ENCODE measurements at regions not wholly inside any gene's neighbourhood (a gene's known extent, or its start where the extent isn't known, plus 50 kb on each side); places are given as distances from the start of the nearest gene placed in this dataset.

- Histone ChIP-seq H2AFZ (ENCODE audit: low read length) (no peak overlapping the region), H4K91ac (ENCODE audit: low read depth, low read length, poor library complexity) (no peak overlapping the region), H2BK12ac (ENCODE audit: low read length) (no peak overlapping the region), H3K9me3 (replicated peaks in 1 of 2; ENCODE audit: control insufficient read depth in 2 of 2, insufficient read depth in 1 of 2, low read depth in 1 of 2, low read length in 2 of 2) (no peaks in the 10 kb centered on the region), H4K8ac (ENCODE audit: low read depth, low read length) (no peak overlapping the region), H2AK5ac (ENCODE audit: low read depth, low read length) (no peak overlapping the region), H3K4me3 (ENCODE audit: low read length in 2 of 2) (no peak overlapping the region), H3K79me1 (ENCODE audit: low read depth, low read length) (no peaks in the 10 kb centered on the region), H3K4me1 (ENCODE audit: control insufficient read depth in 2 of 2, insufficient read depth in 1 of 2, low read depth in 1 of 2, low read length in 2 of 2) (no peaks in the 10 kb centered on the region), H3K14ac (ENCODE audit: low read length) (no peak overlapping the region), H3K23ac (ENCODE audit: low read depth, low read length, poor library complexity) (no peak overlapping the region), H3K9ac (ENCODE audit: low read depth, low read length, poor library complexity) (no peak overlapping the region), H3K27ac (replicated peaks; ENCODE audit: low read length) (no peak overlapping the region), H3K36me3 (replicated peaks in 1 of 2; ENCODE audit: control insufficient read depth in 2 of 2, insufficient read depth in 2 of 2, low read length in 2 of 2) (no peaks in the 10 kb centered on the region), H2BK15ac (ENCODE audit: low read length) (no peak overlapping the region), H3K4ac (ENCODE audit: low read length) (no peak overlapping the region), H2BK120ac (ENCODE audit: low read depth, low read length) (no peak overlapping the region), H3K18ac (ENCODE audit: low read length) (no peak overlapping the region), H3K27me3 (ENCODE audit: control insufficient read depth in 3 of 3, insufficient read depth in 3 of 3, low read depth in 1 of 3, low read length in 3 of 3) (no peaks in the 10 kb centered on the region), H3K4me2 (ENCODE audit: insufficient read depth, low read length, poor library complexity, severe bottlenecking) (no peak overlapping the region), H2BK5ac (ENCODE audit: low read length) (no peak overlapping the region)
- no peak for DNase-seq (ENCODE audit: low spot score)
- no CpG with 5 or more reads among the region's 4 CpGs for WGBS, 2 donors (ENCODE audit: extremely low coverage in 2 of 2, insufficient read length in 2 of 2, insufficient replicate concordance in 1 of 2)
These were observed 199.4 kb upstream of the UBE2E2 start for GRCh38 chr3:23003733-23004046.

DNA sequence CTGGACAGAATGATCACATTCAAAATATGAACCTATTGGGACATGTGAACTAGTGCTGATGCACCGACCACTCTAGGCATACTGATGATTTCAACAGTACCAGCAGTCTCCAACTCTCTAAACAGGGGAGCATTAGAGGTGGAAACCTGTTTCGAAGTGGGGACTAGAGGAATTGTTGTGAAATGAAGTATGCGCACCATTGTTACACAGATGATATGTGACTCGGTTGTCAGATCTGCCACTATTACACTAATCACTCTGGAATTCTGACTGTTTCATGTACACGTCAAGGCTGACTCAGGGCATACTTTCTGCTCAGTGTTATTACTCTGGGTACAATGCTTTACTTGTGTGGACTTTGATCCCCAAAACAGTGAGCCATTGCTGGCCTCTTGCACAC, 198.2 kb upstream of the UBE2E2 start:
- Histone ChIP-seq H3K14ac (ENCODE audit: low read length) (no peak overlapping the region), H3K4me1 (ENCODE audit: control insufficient read depth in 2 of 2, insufficient read depth in 1 of 2, low read depth in 1 of 2, low read length in 2 of 2) (no peaks in the 10 kb centered on the region), H3K27me3 (ENCODE audit: control insufficient read depth in 3 of 3, insufficient read depth in 3 of 3, low read depth in 1 of 3, low read length in 3 of 3) (no peaks in the 10 kb centered on the region), H3K9me3 (replicated peaks in 1 of 2; ENCODE audit: control insufficient read depth in 2 of 2, insufficient read depth in 1 of 2, low read depth in 1 of 2, low read length in 2 of 2) (no peaks in the 10 kb centered on the region), H3K23ac (ENCODE audit: low read depth, low read length, poor library complexity) (no peak overlapping the region), H2BK5ac (ENCODE audit: low read length) (no peak overlapping the region), H4K91ac (ENCODE audit: low read depth, low read length, poor library complexity) (no peak overlapping the region), H3K36me3 (replicated peaks in 1 of 2; ENCODE audit: control insufficient read depth in 2 of 2, insufficient read depth in 2 of 2, low read length in 2 of 2) (no peaks in the 10 kb centered on the region), H2BK120ac (ENCODE audit: low read depth, low read length) (no peak overlapping the region), H3K18ac (ENCODE audit: low read length) (no peak overlapping the region), H2BK15ac (ENCODE audit: low read length) (no peak overlapping the region), H3K27ac (replicated peaks; ENCODE audit: low read length) (no peak overlapping the region), H3K79me1 (ENCODE audit: low read depth, low read length) (no peaks in the 10 kb centered on the region), H3K9ac (ENCODE audit: low read depth, low read length, poor library complexity) (no peak overlapping the region), H2AFZ (ENCODE audit: low read length) (no peak overlapping the region), H4K8ac (ENCODE audit: low read depth, low read length) (no peak overlapping the region), H2AK5ac (ENCODE audit: low read depth, low read length) (no peak overlapping the region), H3K4me2 (ENCODE audit: insufficient read depth, low read length, poor library complexity, severe bottlenecking) (no peak overlapping the region), H3K4ac (ENCODE audit: low read length) (no peak overlapping the region), H3K4me3 (ENCODE audit: low read length in 2 of 2) (no peak overlapping the region), H2BK12ac (ENCODE audit: low read length) (no peak overlapping the region)
- no CpG with 5 or more reads among the region's 5 CpGs for WGBS, 2 donors (ENCODE audit: extremely low coverage in 2 of 2, insufficient read length in 2 of 2, insufficient replicate concordance in 1 of 2)
- no peak for DNase-seq (ENCODE audit: low spot score)

DNA sequence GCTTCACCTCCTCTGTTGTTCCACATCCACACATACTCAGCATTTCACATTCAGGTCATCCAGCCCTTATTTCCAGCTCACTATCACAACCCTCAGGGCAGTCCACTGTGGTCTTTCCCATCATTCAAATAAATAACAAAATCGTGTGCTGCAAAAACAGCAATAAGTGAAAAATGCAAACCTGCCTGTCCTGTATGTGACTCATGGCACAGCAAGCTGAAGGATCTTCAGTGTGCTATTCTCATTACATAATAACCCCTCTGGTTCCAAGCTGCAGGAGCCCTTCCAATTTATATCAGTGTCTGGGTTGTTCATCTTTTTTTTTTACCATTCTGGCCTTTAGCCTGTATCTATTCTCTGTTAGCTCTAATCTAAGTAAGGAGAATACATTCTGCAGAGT, 185.3 kb upstream of the UBE2E2 start:
- Histone ChIP-seq H4K8ac (ENCODE audit: low read depth, low read length) (no peak overlapping the region), H2AK5ac (ENCODE audit: low read depth, low read length) (no peak overlapping the region), H4K91ac (ENCODE audit: low read depth, low read length, poor library complexity) (no peak overlapping the region), H2BK120ac (ENCODE audit: low read depth, low read length) (no peak overlapping the region), H3K4me2 (ENCODE audit: insufficient read depth, low read length, poor library complexity, severe bottlenecking) (no peak overlapping the region), H3K23ac (ENCODE audit: low read depth, low read length, poor library complexity) (no peak overlapping the region), H3K4me1 (ENCODE audit: control insufficient read depth in 2 of 2, insufficient read depth in 1 of 2, low read depth in 1 of 2, low read length in 2 of 2) (no peaks in the 10 kb centered on the region), H3K18ac (ENCODE audit: low read length) (no peak overlapping the region), H3K36me3 (replicated peaks in 1 of 2; ENCODE audit: control insufficient read depth in 2 of 2, insufficient read depth in 2 of 2, low read length in 2 of 2) (no peaks in the 10 kb centered on the region), H2BK5ac (ENCODE audit: low read length) (no peak overlapping the region), H2BK12ac (ENCODE audit: low read length) (no peak overlapping the region), H3K9ac (ENCODE audit: low read depth, low read length, poor library complexity) (no peak overlapping the region), H3K14ac (ENCODE audit: low read length) (no peak overlapping the region), H3K4me3 (ENCODE audit: low read length in 2 of 2) (no peak overlapping the region), H2AFZ (ENCODE audit: low read length) (no peak overlapping the region), H3K27ac (replicated peaks; ENCODE audit: low read length) (no peak overlapping the region), H3K9me3 (replicated peaks in 1 of 2; ENCODE audit: control insufficient read depth in 2 of 2, insufficient read depth in 1 of 2, low read depth in 1 of 2, low read length in 2 of 2) (peaks cover 0 to 2% of the 10 kb centered on the region in 2 donors), H2BK15ac (ENCODE audit: low read length) (no peak overlapping the region), H3K27me3 (ENCODE audit: control insufficient read depth in 3 of 3, insufficient read depth in 3 of 3, low read depth in 1 of 3, low read length in 3 of 3) (no peaks in the 10 kb centered on the region), H3K79me1 (ENCODE audit: low read depth, low read length) (no peaks in the 10 kb centered on the region), H3K4ac (ENCODE audit: low read length) (no peak overlapping the region)
- no CpG with 5 or more reads among the region's 1 CpG for WGBS, 2 donors (ENCODE audit: extremely low coverage in 2 of 2, insufficient read length in 2 of 2, insufficient replicate concordance in 1 of 2)
- DNase-seq (ENCODE audit: low spot score) = no peak

- H3K4me2 ChIP-seq (ENCODE audit: insufficient read depth, low read length, poor library complexity, severe bottlenecking) = no peak overlapping the region
- no peaks in the 10 kb centered on the region for H3K4me1 ChIP-seq (ENCODE audit: control insufficient read depth in 2 of 2, insufficient read depth in 1 of 2, low read depth in 1 of 2, low read length in 2 of 2)
- no peak overlapping the region for H2BK120ac ChIP-seq (ENCODE audit: low read depth, low read length)
- no peak overlapping the region for H3K27ac ChIP-seq (replicated peaks; ENCODE audit: low read length)
- no peak overlapping the region for H3K23ac ChIP-seq (ENCODE audit: low read depth, low read length, poor library complexity)
- peak overlapping the region; percentile 14 for H2AK5ac ChIP-seq (ENCODE audit: low read depth, low read length)
- H2BK15ac ChIP-seq (ENCODE audit: low read length) = no peak overlapping the region
- no peaks in the 10 kb centered on the region for H3K27me3 ChIP-seq (ENCODE audit: control insufficient read depth in 3 of 3, insufficient read depth in 3 of 3, low read depth in 1 of 3, low read length in 3 of 3)
- peak overlapping the region in 1 of 2 donors; percentile 47 for H3K4me3 ChIP-seq (ENCODE audit: low read length in 2 of 2)
- no peak overlapping the region for H3K18ac ChIP-seq (ENCODE audit: low read length)
- no peak overlapping the region for H3K4ac ChIP-seq (ENCODE audit: low read length)
- no CpG with 5 or more reads among the region's 4 CpGs for WGBS, 2 donors (ENCODE audit: extremely low coverage in 2 of 2, insufficient read length in 2 of 2, insufficient replicate concordance in 1 of 2)
- no peak overlapping the region for H3K9ac ChIP-seq (ENCODE audit: low read depth, low read length, poor library complexity)
- no peaks in the 10 kb centered on the region for H3K36me3 ChIP-seq (replicated peaks in 1 of 2; ENCODE audit: control insufficient read depth in 2 of 2, insufficient read depth in 2 of 2, low read length in 2 of 2)
- H4K91ac ChIP-seq (ENCODE audit: low read depth, low read length, poor library complexity) = no peak overlapping the region
- no peak overlapping the region for H3K14ac ChIP-seq (ENCODE audit: low read length)
- peak overlapping the region; percentile 24 for H2BK5ac ChIP-seq (ENCODE audit: low read length)
- no peak overlapping the region for H2BK12ac ChIP-seq (ENCODE audit: low read length)
- H3K9me3 ChIP-seq (replicated peaks in 1 of 2; ENCODE audit: control insufficient read depth in 2 of 2, insufficient read depth in 1 of 2, low read depth in 1 of 2, low read length in 2 of 2) = peaks cover 0 to 2% of the 10 kb centered on the region in 2 donors
- H2AFZ ChIP-seq (ENCODE audit: low read length) = no peak overlapping the region
- no peak overlapping the region for H4K8ac ChIP-seq (ENCODE audit: low read depth, low read length)
- no peak for DNase-seq (ENCODE audit: low spot score)
- H3K79me1 ChIP-seq (ENCODE audit: low read depth, low read length) = no peaks in the 10 kb centered on the region
These were observed 183.4 kb upstream of the UBE2E2 start for GRCh38 chr3:23019596-23020300.
